WTC11 (cell line): ENCODE measurements at regions not wholly inside any gene's neighbourhood (a gene's known extent, or its start where the extent isn't known, plus 50 kb on each side); places are given as distances from the start of the nearest gene placed in this dataset.

Source experiments
- ESRRA ChIP-seq: sonication (generic); formaldehyde crosslinking; IDR thresholded peaks from 2 replicates; pipeline ENCODE4 v1.8.1; 2022; ENCODE audit warnings: mild to moderate bottlenecking, missing genetic modification reagents, borderline replicate concordance
- RELA ChIP-seq: sonication (generic); formaldehyde crosslinking; IDR thresholded peaks from 2 replicates; pipeline ENCODE4 v1.8.1; 2022; ENCODE audit warnings: missing genetic modification reagents, mild to moderate bottlenecking, borderline replicate concordance
- ZNF263 ChIP-seq: sonication (generic); formaldehyde crosslinking; IDR thresholded peaks from 2 replicates; pipeline ENCODE4 v1.8.1; 2022; ENCODE audit warnings: low read depth, mild to moderate bottlenecking, moderate library complexity, missing genetic modification reagents
- ZNF317 ChIP-seq: sonication (generic); formaldehyde crosslinking; IDR thresholded peaks from 2 replicates; pipeline ENCODE4 v1.8.1; 2023; ENCODE audit warnings: low read depth, mild to moderate bottlenecking, moderate library complexity, missing genetic modification reagents, borderline replicate concordance
- TF ChIP-seq, protein P1 (sequence below): sonication (generic); formaldehyde crosslinking; IDR thresholded peaks from 2 replicates; pipeline ENCODE4 v1.8.1; 2023; ENCODE audit warnings: mild to moderate bottlenecking, missing genetic modification reagents
- TF ChIP-seq, protein P2 (sequence below): sonication (generic); formaldehyde crosslinking; IDR thresholded peaks from 2 replicates; pipeline ENCODE4 v1.8.0; 2022; ENCODE audit warnings: mild to moderate bottlenecking, missing genetic modification reagents
- TF ChIP-seq, protein P3 (sequence below): fragments of 200-600 bp; IDR thresholded peaks from 2 replicates; pipeline ENCODE4 v1.8.0; 2022; ENCODE audit warnings: antibody characterized with exemption
- TF ChIP-seq, protein P4 (sequence below): sonication (generic); formaldehyde crosslinking; IDR thresholded peaks from 2 replicates; pipeline ENCODE4 v1.8.0; 2023; ENCODE audit warnings: missing genetic modification reagents
- TF ChIP-seq, protein P5 (sequence below): sonication (generic); formaldehyde crosslinking; IDR thresholded peaks from 2 replicates; pipeline ENCODE4 v1.8.1; 2023; ENCODE audit warnings: mild to moderate bottlenecking, missing genetic modification reagents, moderate library complexity
- TF ChIP-seq, protein P6 (sequence below): sonication (generic); formaldehyde crosslinking; IDR thresholded peaks from 2 replicates; pipeline ENCODE4 v1.8.1; 2022; ENCODE audit warnings: mild to moderate bottlenecking, moderate library complexity, missing genetic modification reagents
- TF ChIP-seq, protein P7 (sequence below): sonication (generic); formaldehyde crosslinking; IDR thresholded peaks from 2 replicates; pipeline ENCODE4 v1.8.1; 2022; ENCODE audit warnings: low read depth, missing genetic modification reagents, borderline replicate concordance

DNA sequence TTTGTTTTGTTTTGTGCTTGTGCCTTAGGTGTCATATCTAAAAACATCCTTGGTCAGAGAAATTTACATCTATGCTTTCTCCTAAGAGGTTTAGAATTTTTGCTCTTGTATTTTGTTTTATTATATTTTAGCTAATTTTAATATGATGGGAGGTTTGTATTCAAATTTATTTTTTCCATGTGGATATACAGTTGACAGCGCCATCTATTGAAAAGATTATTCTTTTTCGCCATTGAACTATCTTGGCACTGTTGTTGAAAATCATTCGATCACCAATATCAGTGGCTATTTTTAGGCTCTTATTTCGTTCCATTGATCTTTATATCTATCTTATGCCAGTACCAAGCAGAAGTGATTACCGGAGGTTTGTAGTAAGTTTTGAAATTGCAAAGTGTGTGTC, 510.3 kb downstream of the BRD1 start:
- TF ChIP-seq, protein P1, sequence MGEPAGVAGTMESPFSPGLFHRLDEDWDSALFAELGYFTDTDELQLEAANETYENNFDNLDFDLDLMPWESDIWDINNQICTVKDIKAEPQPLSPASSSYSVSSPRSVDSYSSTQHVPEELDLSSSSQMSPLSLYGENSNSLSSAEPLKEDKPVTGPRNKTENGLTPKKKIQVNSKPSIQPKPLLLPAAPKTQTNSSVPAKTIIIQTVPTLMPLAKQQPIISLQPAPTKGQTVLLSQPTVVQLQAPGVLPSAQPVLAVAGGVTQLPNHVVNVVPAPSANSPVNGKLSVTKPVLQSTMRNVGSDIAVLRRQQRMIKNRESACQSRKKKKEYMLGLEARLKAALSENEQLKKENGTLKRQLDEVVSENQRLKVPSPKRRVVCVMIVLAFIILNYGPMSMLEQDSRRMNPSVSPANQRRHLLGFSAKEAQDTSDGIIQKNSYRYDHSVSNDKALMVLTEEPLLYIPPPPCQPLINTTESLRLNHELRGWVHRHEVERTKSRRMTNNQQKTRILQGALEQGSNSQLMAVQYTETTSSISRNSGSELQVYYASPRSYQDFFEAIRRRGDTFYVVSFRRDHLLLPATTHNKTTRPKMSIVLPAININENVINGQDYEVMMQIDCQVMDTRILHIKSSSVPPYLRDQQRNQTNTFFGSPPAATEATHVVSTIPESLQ, result no peak
- TF ChIP-seq, protein P2, sequence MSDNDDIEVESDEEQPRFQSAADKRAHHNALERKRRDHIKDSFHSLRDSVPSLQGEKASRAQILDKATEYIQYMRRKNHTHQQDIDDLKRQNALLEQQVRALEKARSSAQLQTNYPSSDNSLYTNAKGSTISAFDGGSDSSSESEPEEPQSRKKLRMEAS (CRISPR knock-in tag), result no peak
- TF ChIP-seq, protein P3, sequence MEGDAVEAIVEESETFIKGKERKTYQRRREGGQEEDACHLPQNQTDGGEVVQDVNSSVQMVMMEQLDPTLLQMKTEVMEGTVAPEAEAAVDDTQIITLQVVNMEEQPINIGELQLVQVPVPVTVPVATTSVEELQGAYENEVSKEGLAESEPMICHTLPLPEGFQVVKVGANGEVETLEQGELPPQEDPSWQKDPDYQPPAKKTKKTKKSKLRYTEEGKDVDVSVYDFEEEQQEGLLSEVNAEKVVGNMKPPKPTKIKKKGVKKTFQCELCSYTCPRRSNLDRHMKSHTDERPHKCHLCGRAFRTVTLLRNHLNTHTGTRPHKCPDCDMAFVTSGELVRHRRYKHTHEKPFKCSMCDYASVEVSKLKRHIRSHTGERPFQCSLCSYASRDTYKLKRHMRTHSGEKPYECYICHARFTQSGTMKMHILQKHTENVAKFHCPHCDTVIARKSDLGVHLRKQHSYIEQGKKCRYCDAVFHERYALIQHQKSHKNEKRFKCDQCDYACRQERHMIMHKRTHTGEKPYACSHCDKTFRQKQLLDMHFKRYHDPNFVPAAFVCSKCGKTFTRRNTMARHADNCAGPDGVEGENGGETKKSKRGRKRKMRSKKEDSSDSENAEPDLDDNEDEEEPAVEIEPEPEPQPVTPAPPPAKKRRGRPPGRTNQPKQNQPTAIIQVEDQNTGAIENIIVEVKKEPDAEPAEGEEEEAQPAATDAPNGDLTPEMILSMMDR, result no peak
- TF ChIP-seq ESRRA (CRISPR knock-in tag), result no peak
- no peak for TF ChIP-seq ZNF263 (CRISPR knock-in tag)
- TF ChIP-seq RELA, result no peak
- TF ChIP-seq, protein P4, sequence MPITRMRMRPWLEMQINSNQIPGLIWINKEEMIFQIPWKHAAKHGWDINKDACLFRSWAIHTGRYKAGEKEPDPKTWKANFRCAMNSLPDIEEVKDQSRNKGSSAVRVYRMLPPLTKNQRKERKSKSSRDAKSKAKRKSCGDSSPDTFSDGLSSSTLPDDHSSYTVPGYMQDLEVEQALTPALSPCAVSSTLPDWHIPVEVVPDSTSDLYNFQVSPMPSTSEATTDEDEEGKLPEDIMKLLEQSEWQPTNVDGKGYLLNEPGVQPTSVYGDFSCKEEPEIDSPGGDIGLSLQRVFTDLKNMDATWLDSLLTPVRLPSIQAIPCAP (CRISPR knock-in tag), result no peak
- TF ChIP-seq, protein P5, sequence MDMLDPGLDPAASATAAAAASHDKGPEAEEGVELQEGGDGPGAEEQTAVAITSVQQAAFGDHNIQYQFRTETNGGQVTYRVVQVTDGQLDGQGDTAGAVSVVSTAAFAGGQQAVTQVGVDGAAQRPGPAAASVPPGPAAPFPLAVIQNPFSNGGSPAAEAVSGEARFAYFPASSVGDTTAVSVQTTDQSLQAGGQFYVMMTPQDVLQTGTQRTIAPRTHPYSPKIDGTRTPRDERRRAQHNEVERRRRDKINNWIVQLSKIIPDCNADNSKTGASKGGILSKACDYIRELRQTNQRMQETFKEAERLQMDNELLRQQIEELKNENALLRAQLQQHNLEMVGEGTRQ (CRISPR knock-in tag), result no peak
- TF ChIP-seq, protein P6, sequence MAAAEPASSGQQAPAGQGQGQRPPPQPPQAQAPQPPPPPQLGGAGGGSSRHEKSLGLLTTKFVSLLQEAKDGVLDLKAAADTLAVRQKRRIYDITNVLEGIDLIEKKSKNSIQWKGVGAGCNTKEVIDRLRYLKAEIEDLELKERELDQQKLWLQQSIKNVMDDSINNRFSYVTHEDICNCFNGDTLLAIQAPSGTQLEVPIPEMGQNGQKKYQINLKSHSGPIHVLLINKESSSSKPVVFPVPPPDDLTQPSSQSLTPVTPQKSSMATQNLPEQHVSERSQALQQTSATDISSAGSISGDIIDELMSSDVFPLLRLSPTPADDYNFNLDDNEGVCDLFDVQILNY (CRISPR knock-in tag), result no peak
- TF ChIP-seq, protein P7, sequence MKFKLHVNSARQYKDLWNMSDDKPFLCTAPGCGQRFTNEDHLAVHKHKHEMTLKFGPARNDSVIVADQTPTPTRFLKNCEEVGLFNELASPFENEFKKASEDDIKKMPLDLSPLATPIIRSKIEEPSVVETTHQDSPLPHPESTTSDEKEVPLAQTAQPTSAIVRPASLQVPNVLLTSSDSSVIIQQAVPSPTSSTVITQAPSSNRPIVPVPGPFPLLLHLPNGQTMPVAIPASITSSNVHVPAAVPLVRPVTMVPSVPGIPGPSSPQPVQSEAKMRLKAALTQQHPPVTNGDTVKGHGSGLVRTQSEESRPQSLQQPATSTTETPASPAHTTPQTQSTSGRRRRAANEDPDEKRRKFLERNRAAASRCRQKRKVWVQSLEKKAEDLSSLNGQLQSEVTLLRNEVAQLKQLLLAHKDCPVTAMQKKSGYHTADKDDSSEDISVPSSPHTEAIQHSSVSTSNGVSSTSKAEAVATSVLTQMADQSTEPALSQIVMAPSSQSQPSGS, result no peak
- TF ChIP-seq ZNF317 (CRISPR knock-in tag), result no peak
